NCI-H1105 (cell line): ENCODE measurements at regions not wholly inside any gene's neighbourhood (a gene's known extent, or its start where the extent isn't known, plus 50 kb on each side); places are given as distances from the start of the nearest gene placed in this dataset.

ENCODE experiments used
- DNase-seq: peaks from one replicate; lab custom pipeline; 2025; lab: John Stamatoyannopoulos, UW

DNA sequence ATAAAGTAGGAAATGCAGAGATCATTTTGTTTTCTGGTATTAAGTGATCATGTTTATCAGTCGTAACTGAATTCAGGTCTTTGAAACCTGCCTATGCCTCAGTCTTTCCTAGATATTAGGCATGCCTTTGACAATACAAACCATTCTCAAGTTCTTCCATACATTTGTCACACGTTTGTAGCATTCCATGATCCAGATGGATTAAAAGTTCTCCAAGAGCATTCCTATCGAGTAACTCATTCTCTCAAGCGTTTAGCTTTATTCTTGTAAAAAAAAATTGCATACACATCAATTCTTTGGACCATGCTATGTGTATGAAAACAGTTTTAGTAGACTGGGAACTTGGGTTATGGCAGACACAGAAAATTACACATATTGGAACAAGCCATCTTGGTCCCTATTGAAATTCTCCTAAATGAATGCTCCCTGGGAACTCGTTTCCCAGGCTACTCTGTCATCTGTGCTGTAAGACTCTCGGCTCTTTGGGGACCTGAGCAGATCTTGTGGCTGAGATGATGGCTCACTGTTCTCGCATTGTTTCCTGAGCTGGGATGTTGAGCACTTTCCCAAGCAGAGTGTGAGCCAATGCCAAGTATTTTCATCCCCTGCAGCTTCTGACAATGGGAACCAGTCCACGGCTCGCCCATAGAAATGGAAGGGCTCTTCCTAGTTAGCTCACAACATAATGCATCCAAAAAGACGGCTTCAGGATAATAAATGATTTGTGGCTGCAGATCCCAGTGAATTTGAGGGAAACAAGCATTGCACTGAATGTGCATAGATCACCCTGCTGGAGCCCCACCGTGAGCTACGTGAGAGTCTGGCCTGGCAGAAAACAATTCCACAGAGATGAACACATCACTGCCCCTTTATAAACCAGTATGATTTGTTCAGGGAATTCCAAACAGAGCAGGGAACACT, 230.2 kb downstream of the IRX1 start:
- DNase-seq: no peak

DNA sequence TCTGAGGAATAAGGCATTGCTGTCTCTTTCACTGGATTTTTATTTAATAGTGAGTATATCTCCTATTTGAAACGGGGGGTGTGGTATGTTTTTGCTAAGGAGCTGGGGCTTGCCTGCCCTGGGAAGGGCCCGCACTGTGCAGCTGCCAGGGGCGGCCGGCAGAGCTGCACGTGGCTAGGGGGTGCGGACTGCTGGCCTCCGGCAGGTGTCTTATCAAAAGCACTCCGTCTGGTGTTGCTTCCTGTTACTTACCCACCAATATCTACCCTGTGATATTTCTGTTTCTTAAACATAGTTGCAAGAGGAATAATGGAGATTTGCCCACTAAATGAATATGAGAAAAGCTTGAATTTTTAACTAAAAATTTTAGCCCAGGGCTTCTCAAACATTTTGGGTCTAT, 232.0 kb downstream of the IRX1 start:
- DNase-seq: no peak

DNA sequence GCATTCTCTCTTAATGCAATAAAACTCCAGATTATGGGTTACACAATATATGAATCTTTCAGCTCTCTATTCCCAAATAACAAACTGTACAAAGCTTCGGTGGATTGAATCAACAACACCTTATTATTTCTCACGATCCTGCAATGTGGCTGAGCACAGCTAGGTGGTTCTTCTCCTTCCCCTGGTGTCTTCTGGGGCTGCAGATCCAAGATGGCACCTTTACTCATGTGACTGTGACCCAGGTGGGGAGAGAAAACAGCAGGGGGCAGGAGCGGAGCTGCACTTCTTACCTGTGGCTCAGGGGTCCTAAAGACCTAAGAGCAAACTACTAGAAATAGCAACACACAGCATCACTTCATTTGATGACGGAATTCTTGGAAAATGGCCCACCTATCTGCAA, 233.1 kb downstream of the IRX1 start:
- DNase-seq: no peak

DNA sequence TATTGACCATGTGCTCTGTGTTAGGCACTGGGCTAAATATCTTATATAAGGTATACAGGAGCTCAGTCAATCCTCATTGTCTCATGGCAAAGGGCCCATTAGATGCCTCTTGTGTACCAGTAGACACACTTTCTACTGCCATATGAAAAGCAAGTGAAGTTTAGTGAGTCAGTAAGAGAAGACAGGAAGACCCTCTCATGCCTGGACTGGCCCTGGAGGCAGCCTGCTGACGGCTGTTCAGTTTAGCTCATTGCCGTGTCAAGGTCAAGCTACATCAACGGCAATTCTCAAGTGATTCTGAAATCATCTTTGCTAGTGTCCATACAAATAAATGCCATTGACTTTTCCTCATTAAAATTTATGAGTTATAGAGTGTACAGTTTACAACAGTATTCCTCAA, 237.9 kb downstream of the IRX1 start:
- no peak for DNase-seq

DNA sequence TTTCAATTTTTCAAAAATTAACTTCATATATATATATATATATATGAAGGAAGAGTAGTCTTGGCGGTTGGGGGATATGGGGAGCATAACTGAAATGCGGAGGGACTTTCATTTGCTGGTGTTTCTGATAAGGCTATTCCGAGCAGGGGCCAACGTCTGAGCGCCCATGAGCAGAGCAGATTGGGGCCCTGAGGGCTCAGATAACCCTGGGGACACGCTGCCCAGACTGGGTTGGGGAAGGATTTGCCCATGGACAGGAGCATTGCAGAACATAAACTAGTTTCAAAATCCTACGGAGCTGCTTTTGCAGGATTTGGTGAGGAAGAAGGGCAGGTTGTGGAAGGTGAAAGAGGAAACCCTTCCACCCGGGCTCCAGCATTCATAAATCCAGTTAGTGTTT, 240.2 kb downstream of the IRX1 start:
- no peak for DNase-seq

DNA sequence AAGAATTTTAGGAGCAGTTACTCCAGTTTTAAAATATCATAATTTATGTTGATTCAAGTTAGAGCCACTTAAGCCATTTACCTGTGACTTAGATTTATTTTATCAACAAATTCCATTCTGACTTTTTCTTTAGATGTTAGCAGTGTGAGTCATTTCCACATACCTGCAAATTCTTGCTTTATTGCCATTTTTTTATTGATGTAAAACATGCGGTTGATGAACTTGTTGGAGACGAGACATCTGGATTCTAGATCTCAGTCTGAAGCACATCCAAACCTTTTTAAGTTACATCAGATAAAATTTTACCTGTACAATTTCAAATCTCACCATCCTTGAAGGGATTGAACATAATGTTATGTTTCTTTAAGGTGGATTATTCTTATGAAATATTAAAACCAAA, 240.9 kb downstream of the IRX1 start:
- DNase-seq: no peak

DNA sequence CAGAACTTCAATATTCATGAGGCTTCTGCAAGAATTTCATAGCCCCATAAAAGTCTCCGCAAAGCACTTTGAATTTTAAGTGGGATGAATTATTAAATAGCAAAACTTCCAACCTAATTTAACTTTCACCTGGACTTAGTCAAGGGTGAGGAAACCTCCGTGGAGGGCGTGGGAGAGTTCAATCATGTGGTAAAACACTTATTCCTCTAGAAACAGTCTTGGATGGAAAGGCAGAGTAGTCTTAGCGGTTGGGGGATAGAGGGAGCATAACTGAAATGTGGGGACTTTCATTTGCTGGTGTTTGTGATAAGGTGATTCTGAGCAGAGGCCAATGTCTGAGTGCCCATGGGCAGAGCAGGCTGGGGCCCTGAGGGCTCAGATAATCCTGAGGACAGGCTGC, 241.9 kb downstream of the IRX1 start:
- no peak for DNase-seq

DNA sequence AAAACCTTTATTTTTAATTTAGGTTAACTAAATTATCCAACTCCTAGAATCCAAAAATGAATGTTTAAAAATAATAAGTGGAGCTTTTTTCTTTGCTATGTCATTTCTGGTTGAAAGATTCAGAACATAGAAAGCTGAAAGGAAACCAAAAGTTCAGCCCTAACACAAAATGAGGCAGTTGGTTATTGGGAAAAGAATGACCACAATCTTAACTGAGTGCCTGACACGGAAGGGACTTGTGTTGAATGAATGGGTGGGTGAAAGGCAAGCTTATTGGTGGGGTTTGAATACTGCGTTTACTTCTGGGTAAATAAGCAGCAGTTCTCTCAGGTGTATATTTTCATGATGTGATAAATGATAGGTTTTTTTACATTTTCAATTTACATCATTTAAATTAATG, 243.5 kb downstream of the IRX1 start:
- no peak for DNase-seq

DNA sequence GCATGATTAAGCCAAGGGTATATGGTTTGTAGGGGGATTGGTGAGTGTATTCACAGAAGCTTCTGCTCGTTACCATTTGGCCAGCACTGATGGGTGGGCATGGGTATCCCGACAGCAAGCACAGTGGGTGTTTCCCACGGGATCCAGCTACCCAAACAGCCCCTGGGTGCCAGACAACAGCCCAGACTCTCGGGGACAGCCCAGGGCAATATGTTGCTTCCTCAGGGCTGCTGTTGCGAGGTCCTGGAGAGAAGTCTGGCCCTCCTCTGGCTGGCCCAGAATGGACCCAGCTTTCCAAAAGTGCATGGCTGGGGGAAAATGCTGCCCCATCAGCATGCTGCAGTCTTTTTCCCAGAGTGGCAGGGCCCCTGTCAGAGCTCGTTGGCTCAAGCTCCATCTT, 247.0 kb downstream of the IRX1 start:
- DNase-seq: no peak

DNA sequence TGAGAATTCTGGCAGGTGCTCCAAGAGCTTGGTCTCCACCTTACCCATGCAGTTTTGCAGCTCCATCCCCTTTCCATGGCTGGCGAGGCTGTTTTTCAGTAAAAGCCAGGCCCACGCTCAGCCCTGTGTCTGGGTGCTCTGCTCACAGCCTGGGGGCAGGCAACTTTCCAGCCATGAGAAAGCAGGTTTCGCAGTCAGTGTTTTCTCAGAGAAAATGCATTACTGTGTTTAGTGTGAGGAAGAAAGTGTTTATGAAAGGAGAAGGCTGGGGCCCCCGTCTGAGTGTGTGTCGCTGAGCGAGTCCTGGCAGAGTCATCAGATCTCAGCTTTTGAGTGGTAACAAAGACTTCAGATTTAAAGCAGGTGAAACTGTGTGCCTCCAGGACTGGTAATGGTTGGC, 248.1 kb downstream of the IRX1 start:
- DNase-seq: no peak

DNA sequence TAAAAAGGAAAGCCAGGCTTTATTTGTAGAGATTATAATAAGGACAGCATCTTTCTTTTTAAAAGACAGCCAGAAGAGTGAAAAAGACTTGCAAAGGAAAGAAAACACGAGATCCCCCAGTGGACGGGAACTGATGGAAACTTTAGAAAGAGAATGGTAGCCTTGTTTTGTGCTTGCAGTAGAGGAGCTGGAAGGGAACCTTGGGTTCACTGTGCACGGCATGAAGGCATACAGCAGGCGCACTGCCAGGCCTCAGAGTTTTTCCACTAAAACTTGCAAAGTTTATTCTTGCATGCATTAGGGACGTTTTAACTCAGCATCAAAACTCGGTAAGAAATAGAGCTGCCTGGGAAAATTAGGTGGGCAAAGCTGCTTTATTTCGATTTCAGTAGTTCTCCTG, 248.6 kb downstream of the IRX1 start:
- DNase-seq: no peak

DNA sequence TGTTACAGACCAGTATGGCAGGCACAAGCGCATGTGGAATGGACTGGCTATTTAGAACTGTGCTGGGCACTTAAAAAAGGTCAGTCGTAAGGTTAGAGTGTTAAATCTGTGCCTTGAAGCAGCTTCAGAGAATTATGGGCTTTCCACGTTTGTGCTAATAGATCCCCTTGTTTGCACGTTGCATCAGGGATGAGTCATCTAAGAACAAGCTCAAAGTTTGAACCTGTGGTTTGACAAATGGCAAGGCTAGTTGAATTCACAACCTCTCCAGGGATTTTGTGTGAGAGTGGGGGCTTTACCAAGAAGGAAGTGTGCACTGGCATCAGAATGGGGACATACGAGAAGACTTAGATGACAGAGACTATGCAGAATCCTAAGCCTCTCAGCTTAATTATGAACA, 249.6 kb downstream of the IRX1 start:
- DNase-seq: no peak

DNA sequence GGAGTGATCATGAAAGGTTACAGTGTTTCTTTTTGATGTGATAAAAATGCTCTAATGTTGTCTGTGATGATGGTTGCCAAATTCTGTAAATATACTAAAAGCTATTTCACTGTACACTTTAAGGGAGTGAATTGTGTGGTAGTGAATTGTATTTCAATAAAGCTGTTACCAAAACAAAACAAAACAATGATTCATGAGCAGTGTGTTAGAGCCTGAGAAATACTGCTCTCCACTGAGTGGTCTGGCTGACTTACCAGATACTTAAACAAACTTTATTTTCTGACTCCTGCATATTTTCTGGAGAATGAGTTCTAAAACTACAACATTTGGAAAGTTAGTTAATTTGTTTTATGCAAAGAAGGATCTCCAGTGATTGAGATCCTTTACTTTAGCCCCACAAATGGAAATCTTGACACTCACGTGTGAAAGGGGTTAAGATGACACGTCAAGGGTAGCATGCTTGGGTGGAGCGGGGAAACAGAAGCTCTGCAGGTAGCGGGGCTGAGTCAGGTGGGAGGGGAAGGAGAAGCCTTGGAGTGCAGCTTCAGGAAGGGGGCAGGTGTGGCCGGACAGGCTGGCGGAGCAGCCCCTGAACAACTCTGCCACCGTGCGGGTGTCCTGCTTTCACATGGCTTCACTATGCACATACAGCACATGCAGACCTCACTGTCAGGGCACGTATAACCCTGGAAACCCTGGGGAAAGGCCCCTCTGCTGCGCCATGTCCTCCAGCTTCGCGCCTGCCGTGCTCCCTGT, 256.7 kb downstream of the IRX1 start:
- no peak for DNase-seq

DNA sequence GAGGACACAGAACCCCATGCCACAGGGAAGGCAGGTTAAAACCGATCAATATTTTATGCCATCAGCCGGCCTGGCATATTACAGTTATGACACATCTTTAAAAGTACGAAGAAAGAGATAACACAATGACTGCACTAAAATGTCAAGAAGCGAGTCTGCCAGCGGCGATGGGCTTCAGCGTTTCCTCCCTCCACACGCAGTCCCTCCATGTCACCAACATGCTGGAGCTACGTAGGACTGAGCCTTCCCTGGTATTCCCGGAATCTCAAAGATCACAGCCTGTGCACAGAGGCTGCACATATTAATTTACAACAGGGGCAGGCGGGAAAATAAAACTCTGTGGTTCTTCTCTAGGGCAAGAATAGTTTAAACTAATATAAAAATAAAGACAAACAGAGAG, 257.7 kb downstream of the IRX1 start:
- no peak for DNase-seq

DNA sequence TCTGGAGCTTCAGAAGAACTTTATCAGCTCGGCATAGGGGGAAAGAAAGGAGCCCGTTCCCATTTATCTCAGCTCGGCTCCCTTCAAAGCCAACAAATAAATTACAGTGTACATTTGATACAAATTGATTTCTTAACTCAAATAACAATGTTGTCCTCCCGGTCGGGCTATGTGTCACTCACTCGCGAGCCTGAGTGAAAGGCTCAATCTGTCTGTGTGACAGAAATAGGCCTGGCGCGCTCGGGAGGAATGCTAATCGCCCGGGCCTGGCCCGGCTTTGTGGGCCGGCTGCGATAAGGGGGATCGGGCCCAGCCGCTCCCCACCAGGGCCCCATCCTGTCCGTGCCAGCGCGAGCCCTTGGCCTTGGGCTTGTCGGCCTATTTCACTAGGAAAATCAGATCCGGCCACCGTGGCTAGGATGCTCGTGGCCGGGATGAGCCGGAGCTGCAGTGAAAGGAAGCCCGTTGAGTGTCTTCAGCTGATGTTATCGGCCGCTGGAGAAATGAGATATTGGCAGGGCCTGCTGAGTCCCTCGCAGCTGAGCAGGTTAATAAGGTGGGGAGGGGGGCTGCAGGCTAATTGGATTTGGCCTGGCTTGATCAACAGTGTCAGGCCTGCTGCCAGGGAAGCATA, 258.7 kb downstream of the IRX1 start:
- DNase-seq: no peak

DNA sequence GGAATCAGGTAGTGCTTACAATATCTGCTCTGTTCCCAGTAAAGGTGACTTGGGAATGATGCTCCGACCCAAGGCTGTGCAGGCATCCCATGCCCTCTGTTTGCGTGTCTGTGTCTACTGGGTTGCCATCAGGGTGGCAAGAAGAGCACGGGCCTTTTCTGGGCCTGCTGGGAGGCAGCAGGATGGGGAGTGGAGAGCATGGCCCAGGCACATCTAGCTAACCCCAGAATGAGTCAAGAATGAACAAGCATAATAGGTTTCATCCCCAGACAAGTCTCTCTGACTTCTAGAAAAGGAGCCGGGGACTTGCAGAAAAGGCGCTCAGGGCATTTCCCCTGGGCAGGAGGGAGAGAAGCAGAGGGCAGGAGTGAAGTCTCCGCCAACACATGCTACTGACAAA, 260.4 kb downstream of the IRX1 start:
- no peak for DNase-seq

DNA sequence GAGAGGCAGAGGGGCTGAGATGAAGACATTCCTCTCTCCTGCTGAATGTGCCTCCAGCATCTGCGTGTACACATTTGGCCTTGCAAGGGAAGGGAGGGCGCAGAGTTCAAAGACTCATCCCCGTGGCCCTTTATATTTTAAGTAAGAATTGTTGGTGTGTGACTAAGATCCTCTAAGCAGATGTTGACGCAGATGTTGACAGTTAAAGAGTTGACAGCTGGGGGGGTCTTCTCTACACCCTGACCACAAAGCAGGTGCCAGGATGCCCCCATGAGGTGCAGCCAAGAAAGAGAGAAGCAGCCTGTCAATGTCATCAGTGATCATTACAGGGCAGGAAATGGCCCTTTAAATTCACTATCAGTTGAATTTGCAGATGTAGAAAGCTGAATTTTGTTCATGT, 262.9 kb downstream of the IRX1 start:
- no peak for DNase-seq

DNA sequence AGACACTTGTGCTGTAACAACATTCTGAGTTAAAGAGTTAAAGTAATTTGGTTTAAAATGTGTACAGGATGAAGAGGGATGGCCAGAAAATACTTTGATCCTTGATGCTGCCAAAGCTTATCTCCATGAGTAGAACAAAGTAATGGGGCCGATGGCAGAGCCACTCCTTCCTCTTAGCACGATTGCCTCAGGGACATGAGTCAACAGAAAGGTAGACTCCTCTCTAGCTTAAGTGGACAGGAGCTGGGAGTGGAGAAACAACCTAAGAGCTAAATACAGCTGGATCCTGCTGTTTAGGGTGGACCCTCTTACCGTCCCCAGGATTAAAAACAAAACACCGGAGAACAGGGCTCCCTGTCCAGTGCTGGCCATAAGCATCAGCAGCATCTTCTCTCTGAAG, 267.3 kb downstream of the IRX1 start:
- no peak for DNase-seq

DNA sequence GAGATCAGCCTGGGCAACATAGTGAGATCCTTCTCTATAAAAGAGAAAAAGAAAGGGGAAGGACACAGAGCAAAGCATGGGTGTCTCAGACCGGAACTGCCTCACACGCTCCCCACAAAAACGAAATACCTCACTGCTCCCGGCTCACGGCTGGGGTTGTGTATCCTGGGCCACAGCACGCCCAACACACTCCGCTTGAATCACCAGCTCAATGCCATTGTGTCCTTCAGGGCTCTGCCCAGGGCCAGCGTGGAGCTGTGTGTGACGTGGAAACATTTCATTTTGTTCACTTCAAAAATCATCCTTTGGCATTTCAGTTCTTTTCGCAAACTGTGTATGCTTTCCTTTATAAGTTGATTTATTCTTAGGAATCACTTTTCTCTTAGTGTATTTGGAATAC, 279.5 kb downstream of the IRX1 start:
- no peak for DNase-seq

DNA sequence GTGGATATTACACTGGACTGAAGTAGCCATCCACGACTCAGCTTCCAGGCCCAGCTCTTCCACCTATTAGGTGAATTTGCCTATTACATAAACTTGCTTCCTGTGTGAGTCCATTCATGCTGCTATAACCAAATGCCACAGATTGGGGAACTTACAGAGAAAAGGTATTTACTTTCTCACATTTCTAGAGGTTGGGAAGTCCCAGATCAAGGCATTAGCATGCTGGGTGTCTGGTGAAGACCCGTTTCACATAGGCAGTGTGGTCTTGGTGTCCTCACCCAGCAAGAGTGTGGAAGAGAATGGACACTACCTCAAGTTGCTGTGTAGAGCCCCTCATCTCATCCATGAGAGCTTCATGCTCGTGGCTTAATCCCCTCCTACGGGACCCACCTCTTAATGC, 282.6 kb downstream of the IRX1 start:
- no peak for DNase-seq

DNA sequence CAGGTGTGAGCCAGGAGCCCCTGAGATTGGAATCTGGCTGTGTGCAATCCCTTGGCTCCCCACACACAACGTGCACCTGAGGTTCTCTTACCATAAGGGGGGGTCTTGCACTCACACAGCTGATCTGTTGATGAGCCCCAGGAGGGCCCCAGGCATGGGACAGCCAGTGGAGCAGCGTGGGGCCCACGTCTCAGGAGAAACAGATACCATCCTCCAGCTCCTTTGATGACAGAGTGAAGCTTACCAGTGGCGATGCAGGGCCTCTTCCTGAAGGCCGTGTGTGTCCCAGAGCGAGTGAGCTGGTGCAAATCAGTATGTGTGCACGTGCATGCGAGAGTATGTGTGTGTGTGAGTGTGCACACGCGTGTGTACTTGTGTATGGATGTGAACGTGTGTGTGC, 287.4 kb downstream of the IRX1 start:
- DNase-seq: no peak

DNA sequence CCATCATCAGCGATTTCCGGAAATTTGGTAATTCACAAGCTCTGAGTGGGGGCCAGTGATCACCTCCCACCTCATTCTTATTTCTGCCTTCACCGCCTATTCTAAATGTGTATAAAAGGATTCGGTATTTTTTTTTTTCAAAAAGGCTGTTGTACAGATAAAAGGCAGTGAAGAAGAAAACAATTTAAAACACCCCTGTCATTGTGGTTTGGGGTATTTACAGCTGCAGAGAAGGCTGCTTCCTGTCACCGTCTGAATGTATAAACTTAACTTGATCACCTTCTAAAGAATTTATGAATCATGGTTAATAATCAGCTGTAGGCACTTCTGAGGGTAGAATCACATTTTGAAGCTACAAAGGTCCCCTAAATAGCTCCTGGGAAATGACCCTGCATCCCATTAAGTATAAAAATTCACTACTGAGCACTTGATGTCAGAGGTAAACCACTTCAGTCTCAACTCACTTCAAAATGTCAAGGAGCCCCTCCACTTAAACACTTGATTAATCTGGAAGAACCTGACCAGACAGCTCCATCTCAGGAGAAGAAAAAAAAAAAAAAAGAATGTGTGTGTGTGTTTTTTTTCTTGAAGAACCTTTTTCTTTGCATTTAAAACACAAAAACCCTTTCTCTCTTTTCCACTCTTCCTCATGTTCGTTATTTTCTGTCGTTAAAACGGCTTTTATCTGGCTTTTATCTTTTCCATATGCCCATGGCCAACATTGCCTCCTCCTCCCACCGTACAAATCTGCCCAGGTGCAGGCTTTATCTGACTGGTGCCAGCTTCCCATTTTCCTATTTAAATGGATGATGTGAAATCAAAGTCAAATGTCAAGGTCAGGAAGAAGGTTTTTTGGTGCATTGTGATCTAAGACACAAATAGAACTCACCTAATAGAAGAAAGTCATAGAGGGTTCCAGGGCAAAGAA, 291.2 kb downstream of the IRX1 start:
- peak; percentile 3 for DNase-seq
